ENCODE measurements at regions not wholly inside any gene's neighbourhood (a gene's known extent, or its start where the extent isn't known, plus 50 kb on each side); places are given as distances from the start of the nearest gene placed in this dataset.

GRCh38 chr20:22763257-22763906 lies 179.0 kb upstream of the FOXA2 start:
- Histone ChIP-seq H3K4me1 (ENCODE audit: control insufficient read depth in 1 of 2, insufficient read depth in 2 of 2, low read length in 2 of 2) (peaks cover 0 to 4% of the 10 kb centered on the region in 2 donors), H3K27me3 (ENCODE audit: control insufficient read depth in 1 of 2, insufficient read depth in 2 of 2, low read length in 1 of 2) (no peaks in the 10 kb centered on the region), H3K9me3 (ENCODE audit: control insufficient read depth, low read length) (no peaks in the 10 kb centered on the region), H3K36me3 (ENCODE audit: control insufficient read depth in 1 of 2, insufficient read depth in 2 of 2, low read length in 1 of 2) (no peaks in the 10 kb centered on the region), H3K27ac (ENCODE audit: low read depth in 1 of 2, low read length in 2 of 2) (peak overlapping the region; percentile 50 to 95), H3K4me3 (ENCODE audit: low read length in 2 of 2) (no peak overlapping the region)
- ATAC-seq (ENCODE audit: low FRiP score): peak; percentile 71
- intact Hi-C loops (cut with DNase I): loop anchor here in 1 of 2 donors (5.0 kb wide), 2 partner anchors 34 to 299 kb away; no protein-coding TSS in a partner anchor
- DNase-seq: peak; percentile 67 to 81
- 12 to 15% methylated on average over 9 of the region's 9 CpGs for WGBS, 2 donors

DNA sequence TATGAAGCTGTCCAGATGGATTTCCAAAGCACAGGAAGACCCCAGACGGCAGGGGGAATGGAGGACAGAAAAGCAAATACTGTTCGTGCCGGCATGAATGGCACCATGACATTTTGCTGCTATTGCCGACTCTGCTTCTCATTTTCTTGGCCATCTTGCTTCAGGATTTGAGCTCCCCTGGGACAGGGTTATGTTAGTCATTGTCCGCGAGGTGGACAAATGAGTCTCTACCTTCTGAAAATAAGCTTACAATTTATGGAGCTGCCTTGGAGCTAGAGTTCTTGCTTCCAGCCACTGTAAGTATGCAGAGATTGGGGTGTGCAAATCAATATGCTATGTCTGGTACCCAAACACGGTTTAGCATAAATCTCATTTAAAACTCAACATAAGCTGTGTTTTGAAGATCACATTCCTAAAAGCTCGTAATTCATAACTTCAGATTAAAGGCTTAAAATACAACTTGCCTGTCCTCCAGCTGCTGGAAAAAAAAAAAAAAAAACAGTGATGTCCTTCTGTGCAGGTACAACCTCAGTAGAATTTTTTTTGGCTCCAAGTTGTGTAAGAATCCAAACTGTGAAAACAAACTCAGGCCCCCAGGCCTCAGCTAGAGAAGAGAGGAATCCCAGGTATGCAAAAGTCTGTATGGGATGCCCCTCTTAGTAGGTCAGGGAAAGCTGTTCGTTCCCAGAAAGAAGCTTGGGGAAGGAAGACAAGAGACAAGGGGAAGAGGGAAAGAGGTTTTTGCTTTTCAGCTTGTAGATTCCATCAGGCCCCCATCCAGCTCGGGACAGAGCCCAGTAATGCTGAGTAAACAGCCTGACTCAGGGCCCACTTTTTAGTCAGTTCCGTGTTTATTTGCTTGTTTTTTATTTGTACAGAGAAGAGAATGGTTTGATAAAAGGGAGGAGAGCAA lies 184.2 kb upstream of the FOXA2 start:
- WGBS, 2 donors: 49 to 58% methylated on average over 11 of the region's 11 CpGs
- Histone ChIP-seq H3K27me3 (ENCODE audit: control insufficient read depth in 1 of 2, insufficient read depth in 2 of 2, low read length in 1 of 2) (no peaks in the 10 kb centered on the region), H3K9me3 (ENCODE audit: control insufficient read depth, low read length) (no peaks in the 10 kb centered on the region), H3K4me1 (ENCODE audit: control insufficient read depth in 1 of 2, insufficient read depth in 2 of 2, low read length in 2 of 2) (no peaks in the 10 kb centered on the region), H3K36me3 (ENCODE audit: control insufficient read depth in 1 of 2, insufficient read depth in 2 of 2, low read length in 1 of 2) (no peaks in the 10 kb centered on the region), H3K4me3 (ENCODE audit: low read length in 2 of 2) (no peak overlapping the region), H3K27ac (ENCODE audit: low read depth in 1 of 2, low read length in 2 of 2) (no peak overlapping the region)
- intact Hi-C loops (cut with DNase I): no loop called here
- DNase-seq (no peak), ATAC-seq (ENCODE audit: low FRiP score) (no peak)

- DNase-seq: no peak
- H3K4me3 ChIP-seq (ENCODE audit: low read length in 2 of 2): no peak overlapping the region
- no peaks in the 10 kb centered on the region for H3K36me3 ChIP-seq (ENCODE audit: control insufficient read depth in 1 of 2, insufficient read depth in 2 of 2, low read length in 1 of 2)
- no peak overlapping the region for H3K27ac ChIP-seq (ENCODE audit: low read depth in 1 of 2, low read length in 2 of 2)
- intact Hi-C loops (cut with DNase I): no loop called here
- ATAC-seq (ENCODE audit: low FRiP score): no peak
- no peaks in the 10 kb centered on the region for H3K27me3 ChIP-seq (ENCODE audit: control insufficient read depth in 1 of 2, insufficient read depth in 2 of 2, low read length in 1 of 2)
- H3K9me3 ChIP-seq (ENCODE audit: control insufficient read depth, low read length): no peaks in the 10 kb centered on the region
- H3K4me1 ChIP-seq (ENCODE audit: control insufficient read depth in 1 of 2, insufficient read depth in 2 of 2, low read length in 2 of 2): no peaks in the 10 kb centered on the region
Observed at GRCh38 chr20:22770241-22770800, 185.9 kb upstream of the FOXA2 start.

DNA sequence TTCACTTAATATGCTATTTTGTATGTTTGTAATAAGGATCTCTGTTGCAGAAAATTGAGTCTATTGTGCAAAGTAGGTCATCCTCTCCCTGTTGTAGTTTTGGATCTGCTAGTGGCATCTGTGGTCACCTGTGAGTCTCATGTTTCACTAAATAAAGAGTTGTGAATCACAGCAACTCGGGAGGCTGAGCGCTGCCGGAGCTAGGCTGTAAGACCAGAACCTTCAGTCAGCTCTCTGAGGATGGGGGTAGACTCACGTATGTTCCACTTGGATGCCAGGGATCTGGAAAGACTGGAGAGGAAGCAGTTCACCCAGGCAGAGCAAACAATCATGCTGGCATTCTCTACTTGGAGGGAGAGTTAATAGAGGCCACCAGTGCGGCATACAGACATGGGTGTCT lies 187.3 kb upstream of the FOXA2 start:
- H3K9me3 ChIP-seq (ENCODE audit: control insufficient read depth, low read length): no peaks in the 10 kb centered on the region
- 76 to 78% methylated on average over 5 of the region's 5 CpGs for WGBS, 2 donors
- intact Hi-C loops (cut with DNase I): no loop called here
- no peak overlapping the region for H3K27ac ChIP-seq (ENCODE audit: low read depth in 1 of 2, low read length in 2 of 2)
- ATAC-seq (ENCODE audit: low FRiP score) (no peak), DNase-seq (no peak)
- H3K4me3 ChIP-seq (ENCODE audit: low read length in 2 of 2): no peak overlapping the region
- no peaks in the 10 kb centered on the region for H3K4me1 ChIP-seq (ENCODE audit: control insufficient read depth in 1 of 2, insufficient read depth in 2 of 2, low read length in 2 of 2)
- no peaks in the 10 kb centered on the region for H3K27me3 ChIP-seq (ENCODE audit: control insufficient read depth in 1 of 2, insufficient read depth in 2 of 2, low read length in 1 of 2)
- H3K36me3 ChIP-seq (ENCODE audit: control insufficient read depth in 1 of 2, insufficient read depth in 2 of 2, low read length in 1 of 2): no peaks in the 10 kb centered on the region

DNA sequence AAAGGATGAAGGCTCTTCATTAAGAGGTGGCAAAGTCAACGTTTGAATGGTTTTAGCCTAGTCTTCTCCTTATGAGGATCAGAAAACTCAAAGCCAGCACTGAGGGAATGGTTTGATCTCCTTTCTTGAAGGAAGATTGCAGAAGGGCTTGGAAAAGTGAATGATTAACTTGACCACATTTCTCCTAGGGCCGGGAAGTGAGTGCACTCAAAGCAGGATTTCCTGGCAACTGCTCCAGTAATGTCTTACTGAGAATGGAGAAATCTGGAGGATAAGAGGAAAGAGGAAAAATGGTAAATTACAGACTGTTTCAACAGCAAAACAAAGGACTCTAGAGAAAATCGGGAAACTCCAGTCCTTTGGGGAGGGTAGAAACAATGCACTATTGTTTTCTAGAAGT lies 189.0 kb upstream of the FOXA2 start:
- Histone ChIP-seq H3K36me3 (ENCODE audit: control insufficient read depth in 1 of 2, insufficient read depth in 2 of 2, low read length in 1 of 2) (no peaks in the 10 kb centered on the region), H3K27me3 (ENCODE audit: control insufficient read depth in 1 of 2, insufficient read depth in 2 of 2, low read length in 1 of 2) (no peaks in the 10 kb centered on the region), H3K9me3 (ENCODE audit: control insufficient read depth, low read length) (no peaks in the 10 kb centered on the region), H3K27ac (ENCODE audit: low read depth in 1 of 2, low read length in 2 of 2) (no peak overlapping the region), H3K4me3 (ENCODE audit: low read length in 2 of 2) (no peak overlapping the region), H3K4me1 (ENCODE audit: control insufficient read depth in 1 of 2, insufficient read depth in 2 of 2, low read length in 2 of 2) (no peaks in the 10 kb centered on the region)
- whole genome bisulfite sequencing, 2 donors: 59 to 61% methylated on average over 3 of the region's 3 CpGs
- intact Hi-C loops (cut with DNase I): no loop called here
- ATAC-seq (ENCODE audit: low FRiP score) (no peak), DNase-seq (no peak)

- Histone ChIP-seq H3K36me3 (ENCODE audit: control insufficient read depth in 1 of 2, insufficient read depth in 2 of 2, low read length in 1 of 2) (no peaks in the 10 kb centered on the region), H3K27ac (ENCODE audit: low read depth in 1 of 2, low read length in 2 of 2) (no peak overlapping the region), H3K4me3 (ENCODE audit: low read length in 2 of 2) (no peak overlapping the region), H3K27me3 (ENCODE audit: control insufficient read depth in 1 of 2, insufficient read depth in 2 of 2, low read length in 1 of 2) (no peaks in the 10 kb centered on the region), H3K9me3 (ENCODE audit: control insufficient read depth, low read length) (no peaks in the 10 kb centered on the region), H3K4me1 (ENCODE audit: control insufficient read depth in 1 of 2, insufficient read depth in 2 of 2, low read length in 2 of 2) (peaks cover 0 to 3% of the 10 kb centered on the region in 2 donors)
- 88 to 91% methylated on average over 1 of the region's 1 CpG for WGBS, 2 donors
- ATAC-seq (ENCODE audit: low FRiP score): no peak
- no peak for DNase-seq
- intact Hi-C loops (cut with DNase I): no loop called here
Observed at GRCh38 chr20:22775256-22775655, 190.9 kb upstream of the FOXA2 start.

DNA sequence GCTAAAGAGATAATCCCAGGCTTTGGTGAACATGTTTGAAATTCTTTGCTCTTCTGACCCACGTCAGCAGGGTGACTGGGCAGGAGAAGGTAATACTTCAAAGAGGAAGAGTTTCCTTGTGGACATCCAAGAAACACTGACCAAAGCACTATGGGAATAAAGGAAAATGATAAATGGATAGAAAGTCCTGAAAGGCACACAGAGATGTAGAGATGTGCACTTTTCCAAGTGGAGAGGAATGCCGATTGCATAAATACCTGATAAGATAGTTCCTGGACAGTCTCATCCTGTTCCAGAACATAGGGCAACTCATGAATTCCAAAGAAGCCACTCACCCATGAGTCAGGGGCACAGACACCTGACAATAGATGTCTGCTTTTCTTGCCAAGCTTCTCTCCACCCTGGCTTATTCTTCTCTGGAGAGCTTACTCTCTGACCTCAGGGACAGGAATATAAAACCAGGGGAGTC lies 191.3 kb upstream of the FOXA2 start:
- DNase-seq: no peak
- intact Hi-C loops (cut with DNase I): no loop called here
- Histone ChIP-seq H3K4me1 (ENCODE audit: control insufficient read depth in 1 of 2, insufficient read depth in 2 of 2, low read length in 2 of 2) (peaks cover 0 to 3% of the 10 kb centered on the region in 2 donors), H3K4me3 (ENCODE audit: low read length in 2 of 2) (no peak overlapping the region), H3K9me3 (ENCODE audit: control insufficient read depth, low read length) (no peaks in the 10 kb centered on the region), H3K36me3 (ENCODE audit: control insufficient read depth in 1 of 2, insufficient read depth in 2 of 2, low read length in 1 of 2) (no peaks in the 10 kb centered on the region), H3K27ac (ENCODE audit: low read depth in 1 of 2, low read length in 2 of 2) (no peak overlapping the region), H3K27me3 (ENCODE audit: control insufficient read depth in 1 of 2, insufficient read depth in 2 of 2, low read length in 1 of 2) (no peaks in the 10 kb centered on the region)
- WGBS, 2 donors: 78 to 85% methylated on average over 2 of the region's 2 CpGs
- no peak for ATAC-seq (ENCODE audit: low FRiP score)

DNA sequence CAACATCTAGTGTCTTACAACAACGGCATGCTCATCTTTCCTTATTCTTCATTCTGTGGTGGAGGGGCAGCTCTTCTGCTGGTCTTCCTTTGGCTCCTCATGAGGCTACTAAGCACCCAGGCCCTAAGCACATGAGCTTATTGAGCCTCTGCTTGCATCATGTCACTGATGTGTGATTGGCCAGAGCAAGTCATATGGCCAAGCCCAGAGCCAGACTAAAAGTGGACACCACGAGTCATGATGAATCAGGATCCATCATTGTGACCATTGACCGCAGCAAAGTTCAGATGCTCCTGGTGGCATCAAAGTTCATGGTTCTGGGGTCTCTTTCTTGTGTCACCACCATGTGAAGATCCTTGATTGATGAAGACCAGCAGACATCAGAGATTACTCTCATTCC lies 192.0 kb upstream of the FOXA2 start:
- no peak for DNase-seq
- no peak for ATAC-seq (ENCODE audit: low FRiP score)
- Histone ChIP-seq H3K27ac (ENCODE audit: low read depth in 1 of 2, low read length in 2 of 2) (no peak overlapping the region), H3K36me3 (ENCODE audit: control insufficient read depth in 1 of 2, insufficient read depth in 2 of 2, low read length in 1 of 2) (no peaks in the 10 kb centered on the region), H3K4me3 (ENCODE audit: low read length in 2 of 2) (no peak overlapping the region), H3K27me3 (ENCODE audit: control insufficient read depth in 1 of 2, insufficient read depth in 2 of 2, low read length in 1 of 2) (no peaks in the 10 kb centered on the region), H3K9me3 (ENCODE audit: control insufficient read depth, low read length) (no peaks in the 10 kb centered on the region), H3K4me1 (ENCODE audit: control insufficient read depth in 1 of 2, insufficient read depth in 2 of 2, low read length in 2 of 2) (peaks cover 0 to 3% of the 10 kb centered on the region in 2 donors)
- 92 to 95% methylated on average over 3 of the region's 3 CpGs for WGBS, 2 donors
- intact Hi-C loops (cut with DNase I): no loop called here
